ENCODE measurements at regions not wholly inside any gene's neighbourhood (a gene's known extent, or its start where the extent isn't known, plus 50 kb on each side); places are given as distances from the start of the nearest gene placed in this dataset.

DNA sequence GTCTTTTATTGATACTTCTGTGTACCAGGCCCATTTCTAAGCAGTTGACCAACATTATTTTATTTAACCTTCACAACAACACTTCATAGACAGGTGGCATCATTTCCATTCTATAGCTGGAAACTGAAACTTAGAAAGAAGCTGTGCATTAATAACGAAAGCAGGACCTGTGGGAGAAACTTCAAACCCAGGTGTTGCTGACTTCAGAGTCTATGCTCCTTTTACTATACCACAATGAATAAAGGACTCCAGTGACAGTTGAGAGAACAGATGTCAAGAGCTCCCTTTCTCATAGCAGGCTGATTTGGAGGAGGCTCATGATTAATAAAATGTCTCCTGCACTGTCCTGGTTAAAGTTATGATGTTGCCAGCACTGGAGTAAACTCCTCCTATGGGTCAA is 56.6 kb upstream of the POU3F2 start (continued):
- TF ChIP-seq RAD21 (IDR thresholded peaks at IDR 0.05; ENCODE audit: insufficient read depth, low read depth, low read length), result peak; percentile 36; the same call in 1 of the 2 replicates
- TF ChIP-seq TCF3 (IDR thresholded peaks at IDR 0.05; ENCODE audit: borderline replicate concordance, insufficient read depth, low read depth, low read length), result peak; percentile 89
- TF ChIP-seq SIN3A (IDR thresholded peaks at IDR 0.05; ENCODE audit: low read depth, low read length), result no peak
- TF ChIP-seq LARP7 (IDR thresholded peaks at IDR 0.05), result no peak
- no peak for TF ChIP-seq MXI1 (IDR thresholded peaks at IDR 0.05; ENCODE audit: low read depth, low read length)
- TF ChIP-seq YY1 (IDR thresholded peaks at IDR 0.05; ENCODE audit: low read depth, low read length), result no peak
- peak; percentile 81; the same call in 1 of the 2 replicates for TF ChIP-seq TCF12 (IDR thresholded peaks at IDR 0.05; ENCODE audit: low read depth, low read length)
- TF ChIP-seq SREBF2 (IDR thresholded peaks at IDR 0.05; ENCODE audit: low read length), result no peak
- TF ChIP-seq, protein P1, sequence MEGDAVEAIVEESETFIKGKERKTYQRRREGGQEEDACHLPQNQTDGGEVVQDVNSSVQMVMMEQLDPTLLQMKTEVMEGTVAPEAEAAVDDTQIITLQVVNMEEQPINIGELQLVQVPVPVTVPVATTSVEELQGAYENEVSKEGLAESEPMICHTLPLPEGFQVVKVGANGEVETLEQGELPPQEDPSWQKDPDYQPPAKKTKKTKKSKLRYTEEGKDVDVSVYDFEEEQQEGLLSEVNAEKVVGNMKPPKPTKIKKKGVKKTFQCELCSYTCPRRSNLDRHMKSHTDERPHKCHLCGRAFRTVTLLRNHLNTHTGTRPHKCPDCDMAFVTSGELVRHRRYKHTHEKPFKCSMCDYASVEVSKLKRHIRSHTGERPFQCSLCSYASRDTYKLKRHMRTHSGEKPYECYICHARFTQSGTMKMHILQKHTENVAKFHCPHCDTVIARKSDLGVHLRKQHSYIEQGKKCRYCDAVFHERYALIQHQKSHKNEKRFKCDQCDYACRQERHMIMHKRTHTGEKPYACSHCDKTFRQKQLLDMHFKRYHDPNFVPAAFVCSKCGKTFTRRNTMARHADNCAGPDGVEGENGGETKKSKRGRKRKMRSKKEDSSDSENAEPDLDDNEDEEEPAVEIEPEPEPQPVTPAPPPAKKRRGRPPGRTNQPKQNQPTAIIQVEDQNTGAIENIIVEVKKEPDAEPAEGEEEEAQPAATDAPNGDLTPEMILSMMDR (IDR thresholded peaks at IDR 0.05 in 2 of 3, conservative IDR thresholded peaks at IDR 0.05 in 1 of 3; ENCODE audit: control insufficient read depth in 2 of 3, extremely low read depth in 1 of 3, insufficient read depth in 1 of 3, low read depth in 3 of 3, low read length in 3 of 3), result peak in 1 of 3 experiments; percentile 17; a peak in 1 of 6 replicates
- TF ChIP-seq CUX1 (IDR thresholded peaks at IDR 0.05; ENCODE audit: insufficient replicate concordance, low read depth, low read length), result no peak
- peak; percentile 64 for TF ChIP-seq RUNX3 (IDR thresholded peaks at IDR 0.05; ENCODE audit: low read length)
- TF ChIP-seq, protein P2, sequence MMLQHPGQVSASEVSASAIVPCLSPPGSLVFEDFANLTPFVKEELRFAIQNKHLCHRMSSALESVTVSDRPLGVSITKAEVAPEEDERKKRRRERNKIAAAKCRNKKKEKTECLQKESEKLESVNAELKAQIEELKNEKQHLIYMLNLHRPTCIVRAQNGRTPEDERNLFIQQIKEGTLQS (IDR thresholded peaks at IDR 0.05; ENCODE audit: borderline replicate concordance, extremely low read depth, low read depth, low read length), result no peak
- TF ChIP-seq RFX5 (IDR thresholded peaks at IDR 0.05; ENCODE audit: low read depth, low read length), result no peak
- TF ChIP-seq CEBPB (IDR thresholded peaks at IDR 0.05; ENCODE audit: borderline replicate concordance in 1 of 2, low read depth in 2 of 2, low read length in 2 of 2), result no peak
- TF ChIP-seq HDAC2 (IDR thresholded peaks at IDR 0.05), result no peak
- TF ChIP-seq MAX (IDR thresholded peaks at IDR 0.05; ENCODE audit: low read depth, low read length), result no peak
- TF ChIP-seq ZSCAN29 (IDR thresholded peaks at IDR 0.05), result no peak
- peak; percentile 40 to 59; a peak in 2 of 4 replicates for TF ChIP-seq EP300 (IDR thresholded peaks at IDR 0.05; ENCODE audit: borderline replicate concordance in 1 of 2, control insufficient read depth in 1 of 2, low read depth in 2 of 2, low read length in 2 of 2)
- no peak for TF ChIP-seq SIX5 (IDR thresholded peaks at IDR 0.05; ENCODE audit: low read depth, low read length, severe bottlenecking)
- 0 out of 2 replicates have a peak, but pooled peaks have one; percentile 42 for TF ChIP-seq JUND (IDR thresholded peaks at IDR 0.05; ENCODE audit: low read depth, low read length)
- no peak for TF ChIP-seq BCLAF1 (IDR thresholded peaks at IDR 0.05)

Measured in GM12878 (cell line).